ENCODE measurements at regions not wholly inside any gene's neighbourhood (a gene's known extent, or its start where the extent isn't known, plus 50 kb on each side); places are given as distances from the start of the nearest gene placed in this dataset.

DNA sequence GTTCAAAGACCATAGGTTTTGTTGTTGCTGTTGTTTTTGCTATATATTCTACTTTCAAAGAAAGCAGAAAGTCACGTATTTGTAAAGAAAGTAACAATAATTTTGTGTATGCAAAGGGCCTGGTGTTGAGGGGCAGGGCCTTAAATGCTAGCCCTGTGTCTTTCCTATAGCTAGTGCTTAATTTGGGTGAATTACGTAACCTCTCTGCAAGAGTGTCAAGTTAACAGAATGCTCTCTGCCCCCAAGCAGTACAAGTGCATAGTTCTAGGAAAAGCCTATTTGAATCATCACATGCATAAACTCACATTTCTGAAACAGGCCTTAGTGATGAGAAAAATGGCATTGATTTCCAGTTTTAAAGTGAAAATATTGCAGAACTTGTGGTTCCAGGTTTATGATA is 663.6 kb downstream of the STIM2 start:
- Mint-ChIP-seq H3K4me3 (no peak overlapping the region), H3K4me1 (peaks cover 7% of the 10 kb centered on the region; the same call in 2 of the 3 replicates), H3K27ac (no peak overlapping the region), H3K9me3 (no peaks in the 10 kb centered on the region), H3K36me3 (ENCODE audit: low read depth) (no peaks in the 10 kb centered on the region), H3K27me3 (ENCODE audit: insufficient read depth, low read depth, poor library complexity) (no peaks in the 10 kb centered on the region)
- H3K4me3 ChIP-seq, result no peak overlapping the region
- no peak overlapping the region for H3K4me2 ChIP-seq
- no peaks in the 10 kb centered on the region for H3K36me3 ChIP-seq (ENCODE audit: insufficient read depth)
- H3K27me3 ChIP-seq (ENCODE audit: insufficient read depth), result no peaks in the 10 kb centered on the region
- no peaks in the 10 kb centered on the region for H3F3A ChIP-seq (replicated peaks; ENCODE audit: low read depth)
- ATAC-seq, result peak; percentile 57
- no peak overlapping the region for H2AFZ ChIP-seq
- H3K4me1 ChIP-seq (ENCODE audit: insufficient read depth), result no peaks in the 10 kb centered on the region
- H4K20me1 ChIP-seq (replicated peaks; ENCODE audit: insufficient read depth), result no peaks in the 10 kb centered on the region
- no peaks in the 10 kb centered on the region for H3K9me2 ChIP-seq (ENCODE audit: insufficient read depth)
- peak; percentile 7 for DNase-seq (ENCODE audit: low spot score)
- TF ChIP-seq ZNF462 (CRISPR knock-in tag; IDR thresholded peaks at IDR 0.05), result no peak
- no peak for TF ChIP-seq EZH2 (IDR thresholded peaks at IDR 0.05; ENCODE audit: low read depth, unreplicated experiment)
- TF ChIP-seq ZNF114 (CRISPR knock-in tag; IDR thresholded peaks at IDR 0.05), result no peak
- no peak for TF ChIP-seq JUNB (IDR thresholded peaks at IDR 0.05; ENCODE audit: unreplicated experiment)
- no peak for TF ChIP-seq NANOG (IDR thresholded peaks at IDR 0.05; ENCODE audit: borderline replicate concordance)
- TF ChIP-seq STAT1 (IDR thresholded peaks at IDR 0.05; ENCODE audit: unreplicated experiment), result no peak
- TF ChIP-seq POLR2AphosphoS5 (IDR thresholded peaks at IDR 0.05; ENCODE audit: low read depth), result no peak
- no peak for TF ChIP-seq CREB1 (CRISPR knock-in tag; IDR thresholded peaks at IDR 0.05; ENCODE audit: low read depth)
- TF ChIP-seq ZNF331 (CRISPR knock-in tag; IDR thresholded peaks at IDR 0.05; ENCODE audit: low read depth), result no peak
- no peak for TF ChIP-seq CTCF (conservative IDR thresholded peaks at IDR 0.05; ENCODE audit: low read depth in 2 of 2)
- TF ChIP-seq REST (IDR thresholded peaks at IDR 0.05; ENCODE audit: unreplicated experiment), result no peak
- no peak for TF ChIP-seq EZH2phosphoT487 (IDR thresholded peaks at IDR 0.05; ENCODE audit: unreplicated experiment)
- TF ChIP-seq, protein P1, sequence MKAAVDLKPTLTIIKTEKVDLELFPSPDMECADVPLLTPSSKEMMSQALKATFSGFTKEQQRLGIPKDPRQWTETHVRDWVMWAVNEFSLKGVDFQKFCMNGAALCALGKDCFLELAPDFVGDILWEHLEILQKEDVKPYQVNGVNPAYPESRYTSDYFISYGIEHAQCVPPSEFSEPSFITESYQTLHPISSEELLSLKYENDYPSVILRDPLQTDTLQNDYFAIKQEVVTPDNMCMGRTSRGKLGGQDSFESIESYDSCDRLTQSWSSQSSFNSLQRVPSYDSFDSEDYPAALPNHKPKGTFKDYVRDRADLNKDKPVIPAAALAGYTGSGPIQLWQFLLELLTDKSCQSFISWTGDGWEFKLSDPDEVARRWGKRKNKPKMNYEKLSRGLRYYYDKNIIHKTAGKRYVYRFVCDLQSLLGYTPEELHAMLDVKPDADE (IDR thresholded peaks at IDR 0.05), result no peak
- H3K27ac ChIP-seq (ENCODE audit: low read depth), result no peak overlapping the region
- no peaks in the 10 kb centered on the region for H3K79me2 ChIP-seq (replicated peaks; ENCODE audit: insufficient read depth)
